Calu3 (cell line): ENCODE measurements at regions not wholly inside any gene's neighbourhood (a gene's known extent, or its start where the extent isn't known, plus 50 kb on each side); places are given as distances from the start of the nearest gene placed in this dataset.

Experiments used
- BruUV-seq: library from RNA; stranded (reverse); fragments of 400-500 nt; replicated peaks from 2 replicates; lab custom pipeline; 2021; lab: Mats Ljungman, UMichigan
- CTCF ChIA-PET: fragments of 300-600 bp; sonication (Branson Sonifier 250); formaldehyde crosslinking; loops from one replicate; lab custom pipeline; 2022; ENCODE audit warnings: antibody characterized with exemption; lab: Charles Lee
- DNase-seq: peaks from one replicate; pipeline ENCODE4 v3.0.0; 2022
- H3K27ac Mint-ChIP-seq: one replicate; pipeline ENCODE4 v1.8.0; 2022; ENCODE audit warnings: mixed read lengths; ENCODE audit not compliant: unreplicated experiment
- H3K27me3 Mint-ChIP-seq: one replicate; pipeline ENCODE4 v1.8.0; 2022; ENCODE audit warnings: mixed read lengths; ENCODE audit not compliant: unreplicated experiment
- H3K36me3 Mint-ChIP-seq: one replicate; pipeline ENCODE4 v1.8.0; 2022; ENCODE audit warnings: mild to moderate bottlenecking, moderate library complexity, mixed read lengths; ENCODE audit not compliant: insufficient read depth, unreplicated experiment
- H3K4me1 Mint-ChIP-seq: one replicate; pipeline ENCODE4 v1.8.0; 2022; ENCODE audit warnings: mild to moderate bottlenecking, low read depth, mixed read lengths; ENCODE audit not compliant: unreplicated experiment
- H3K4me3 Mint-ChIP-seq: one replicate; pipeline ENCODE4 v1.8.0; 2022; ENCODE audit warnings: mild to moderate bottlenecking, low read depth, moderate library complexity, mixed read lengths; ENCODE audit not compliant: unreplicated experiment
- H3K9me3 Mint-ChIP-seq: one replicate; pipeline ENCODE4 v1.8.0; 2022; ENCODE audit warnings: low read depth, mixed read lengths; ENCODE audit not compliant: unreplicated experiment
- CTCF ChIP-seq: fragments of 200-600 bp; IDR thresholded peaks from one replicate; pipeline ENCODE4 v1.8.0; 2022; ENCODE audit warnings: antibody characterized with exemption; ENCODE audit not compliant: unreplicated experiment
- intact Hi-C: fragments of 100-400 bp; cut with micrococcal nuclease; formaldehyde crosslinking; loops from one replicate; pipeline ENCODE4 v1.10.0; 2022; ENCODE audit not compliant: unreplicated experiment

DNA sequence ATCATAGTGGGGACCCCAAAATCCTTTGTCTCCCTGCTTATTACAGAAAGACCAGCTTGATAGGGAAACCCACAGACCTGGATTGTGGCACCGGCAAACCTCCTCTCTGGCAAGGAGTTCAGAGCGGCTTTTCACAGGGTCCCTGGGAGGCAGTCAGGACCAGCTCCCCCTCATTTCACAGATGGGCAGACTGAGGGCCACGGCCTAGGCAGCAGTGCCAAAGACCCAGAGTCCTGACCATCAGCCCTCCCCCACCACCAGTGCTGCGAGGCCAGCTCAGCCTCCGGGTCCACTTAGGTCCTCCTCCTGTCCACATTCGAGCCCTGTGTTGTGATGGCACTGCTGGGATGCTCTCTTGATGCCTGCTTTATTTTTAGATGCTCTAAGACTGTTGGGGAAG lies 57.2 kb downstream of the CAMK2N1 start:
- Mint-ChIP-seq H3K9me3 (peaks cover 3% of the 10 kb centered on the region), H3K27me3 (no peaks in the 10 kb centered on the region), H3K27ac (no peak overlapping the region), H3K4me1 (no peaks in the 10 kb centered on the region), H3K36me3 (peaks cover 5% of the 10 kb centered on the region), H3K4me3 (no peak overlapping the region)
- no peak for TF ChIP-seq CTCF
- no TSS peak for BruUV-seq
- intact Hi-C loops, result loop anchor here (10.0 kb wide), 1 partner anchor 214 kb away; no protein-coding TSS in a partner anchor
- CTCF ChIA-PET, result no interaction called here
- DNase-seq, result no peak

- Mint-ChIP-seq H3K36me3 (peaks cover 5% of the 10 kb centered on the region), H3K4me3 (no peak overlapping the region), H3K4me1 (no peaks in the 10 kb centered on the region), H3K9me3 (peaks cover 3% of the 10 kb centered on the region), H3K27me3 (peaks cover 4% of the 10 kb centered on the region), H3K27ac (no peak overlapping the region)
- peak; percentile 9 for DNase-seq
- no TSS peak for BruUV-seq
- CTCF ChIA-PET, result interaction anchor here (1.3 to 1.5 kb wide), 2 partner anchors 50 to 65 kb away, joined by 3 to 5 read pairs; no protein-coding TSS in a partner anchor
- no peak for TF ChIP-seq CTCF
- intact Hi-C loops, result loop anchor here (10.0 kb wide), 1 partner anchor 212 kb away; no protein-coding TSS in a partner anchor
Observed at GRCh38 chr1:20426923-20427322, 59.1 kb downstream of the CAMK2N1 start.

- H3K9me3 Mint-ChIP-seq, result peaks cover 3% of the 10 kb centered on the region
- H3K4me3 Mint-ChIP-seq, result no peak overlapping the region
- peaks cover 5% of the 10 kb centered on the region for H3K36me3 Mint-ChIP-seq
- no peaks in the 10 kb centered on the region for H3K4me1 Mint-ChIP-seq
- BruUV-seq, result no TSS peak
- H3K27me3 Mint-ChIP-seq, result peaks cover 9% of the 10 kb centered on the region
- H3K27ac Mint-ChIP-seq, result no peak overlapping the region
- intact Hi-C loops, result loop anchor here (10.0 kb wide), 1 partner anchor 212 kb away; no protein-coding TSS in a partner anchor
- no peak for DNase-seq
- CTCF ChIA-PET, result interaction anchor here (0.8 to 1.5 kb wide), 3 partner anchors 50 to 65 kb away, joined by 3 to 5 read pairs (median 5); no protein-coding TSS in a partner anchor
- TF ChIP-seq CTCF, result no peak
Observed at GRCh38 chr1:20426371-20426770, 59.6 kb downstream of the CAMK2N1 start.

- Mint-ChIP-seq H3K36me3 (peaks cover 5% of the 10 kb centered on the region), H3K27ac (no peak overlapping the region), H3K27me3 (peaks cover 17% of the 10 kb centered on the region), H3K4me3 (no peak overlapping the region), H3K9me3 (peaks cover 5% of the 10 kb centered on the region), H3K4me1 (no peaks in the 10 kb centered on the region)
- TF ChIP-seq CTCF, result no peak
- no peak for DNase-seq
- CTCF ChIA-PET, result interaction anchor here (0.8 kb wide), 1 partner anchor 64 kb away, joined by 5 read pairs; no protein-coding TSS in a partner anchor
- intact Hi-C loops, result loop anchor here (10.0 kb wide), 1 partner anchor 211 kb away; no protein-coding TSS in a partner anchor
- no TSS peak for BruUV-seq
Observed at GRCh38 chr1:20425622-20426021, 60.4 kb downstream of the CAMK2N1 start.
